NCI-H2196 treated with DMSO at 0.1 percent for 48 hours (cell line): ENCODE measurements at regions not wholly inside any gene's neighbourhood (a gene's known extent, or its start where the extent isn't known, plus 50 kb on each side); places are given as distances from the start of the nearest gene placed in this dataset.
"Not testable (repeated sequence)": the region's sequence is repeated elsewhere in the genome, so short reads cannot be mapped to it uniquely, and the experiment has no call there.

Experiments used
- DNase-seq: peaks from one replicate; lab custom pipeline; 2025; ENCODE audit not compliant: unreplicated experiment; lab: John Stamatoyannopoulos, UW

DNA sequence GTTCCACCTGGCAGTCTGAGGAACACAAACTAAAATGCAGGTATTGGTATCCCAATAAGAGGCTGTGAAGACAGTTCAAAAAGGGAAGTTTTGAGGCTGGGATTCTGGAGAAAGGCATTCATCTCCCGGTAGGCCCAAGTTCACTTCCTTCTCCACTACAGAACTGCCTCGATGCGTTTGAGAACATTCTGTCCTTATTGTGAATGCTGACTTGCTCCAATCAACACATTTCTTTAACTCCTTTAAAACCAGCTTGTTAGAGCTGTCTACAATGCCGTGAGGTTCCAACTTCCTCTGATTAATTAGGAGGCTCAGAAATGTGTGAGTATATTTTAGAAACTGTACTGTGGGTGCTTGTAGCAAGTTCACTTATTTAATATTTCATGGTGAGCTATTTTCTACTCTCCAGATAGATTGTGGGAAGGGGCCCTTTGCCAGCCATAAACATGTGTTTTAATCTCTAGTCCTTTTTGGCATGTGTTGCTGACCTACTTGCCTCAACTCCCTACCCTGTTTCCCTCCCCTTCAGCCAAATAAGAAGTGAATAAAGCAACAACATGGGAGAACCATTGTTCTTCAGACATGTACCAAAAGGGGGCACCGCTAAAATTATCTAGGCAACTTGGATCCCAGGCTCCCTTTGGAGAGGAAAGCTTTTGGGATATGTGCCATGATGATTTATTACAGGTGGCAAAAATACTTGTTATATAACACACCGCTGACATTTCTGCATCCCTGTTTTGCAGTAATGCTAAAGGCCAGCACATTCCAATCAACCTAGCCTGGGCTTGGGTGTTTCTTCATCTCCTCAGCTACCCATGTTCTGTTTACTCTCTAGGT is 245.6 kb downstream of the BLID start:
- no peak for DNase-seq

GRCh38 chr11:121869478-121869877 is 246.5 kb downstream of the BLID start:
- DNase-seq, result no peak

- no peak for DNase-seq
Observed at GRCh38 chr11:121866754-121867153, 249.3 kb downstream of the BLID start.

DNA sequence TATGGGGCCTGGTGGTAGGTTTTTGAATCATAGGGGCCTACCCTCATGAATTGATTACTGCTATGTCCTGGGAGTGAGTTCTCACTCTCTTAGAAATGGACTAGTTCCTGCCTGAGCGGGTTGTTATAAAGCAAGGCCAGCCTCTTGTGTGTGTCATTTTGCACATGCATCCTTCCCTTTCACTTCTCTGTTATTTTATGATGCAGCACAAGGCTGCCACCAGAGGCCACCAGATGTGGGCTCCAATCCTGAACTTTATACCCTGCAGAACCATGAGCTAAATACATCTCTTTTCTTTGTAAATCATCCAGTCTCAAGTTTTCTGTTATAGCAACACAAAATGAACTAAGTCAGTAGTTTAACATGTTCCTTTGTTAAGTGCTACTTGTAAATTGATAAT is 251.4 kb downstream of the BLID start:
- no peak for DNase-seq

- no peak for DNase-seq
Observed at GRCh38 chr11:121863126-121863525, 252.9 kb downstream of the BLID start.

- not testable (repeated sequence) for DNase-seq
Observed at GRCh38 chr11:121855138-121855537, 260.9 kb downstream of the BLID start.

DNA sequence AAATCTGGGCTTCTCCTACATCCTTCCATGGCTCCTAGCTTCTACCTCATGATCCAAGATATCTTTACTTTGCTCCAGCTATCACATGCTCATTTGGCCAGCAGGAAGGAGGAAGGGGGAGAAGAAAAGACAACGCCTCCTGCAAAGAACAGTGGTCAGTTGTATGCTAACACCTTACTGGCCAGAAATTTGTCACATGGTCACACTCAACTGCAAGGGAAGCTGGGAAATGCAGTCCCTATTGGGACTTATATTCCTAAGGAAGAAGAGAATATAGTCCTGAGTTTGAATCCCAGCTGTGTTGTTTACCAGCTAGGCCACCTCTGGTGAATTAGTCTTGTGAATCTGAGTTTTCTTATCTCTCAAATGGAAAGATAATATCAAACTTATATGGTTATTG is 272.0 kb downstream of the BLID start:
- no peak for DNase-seq

- DNase-seq, result no peak
Observed at GRCh38 chr11:121842192-121842585, 273.8 kb downstream of the BLID start.

DNA sequence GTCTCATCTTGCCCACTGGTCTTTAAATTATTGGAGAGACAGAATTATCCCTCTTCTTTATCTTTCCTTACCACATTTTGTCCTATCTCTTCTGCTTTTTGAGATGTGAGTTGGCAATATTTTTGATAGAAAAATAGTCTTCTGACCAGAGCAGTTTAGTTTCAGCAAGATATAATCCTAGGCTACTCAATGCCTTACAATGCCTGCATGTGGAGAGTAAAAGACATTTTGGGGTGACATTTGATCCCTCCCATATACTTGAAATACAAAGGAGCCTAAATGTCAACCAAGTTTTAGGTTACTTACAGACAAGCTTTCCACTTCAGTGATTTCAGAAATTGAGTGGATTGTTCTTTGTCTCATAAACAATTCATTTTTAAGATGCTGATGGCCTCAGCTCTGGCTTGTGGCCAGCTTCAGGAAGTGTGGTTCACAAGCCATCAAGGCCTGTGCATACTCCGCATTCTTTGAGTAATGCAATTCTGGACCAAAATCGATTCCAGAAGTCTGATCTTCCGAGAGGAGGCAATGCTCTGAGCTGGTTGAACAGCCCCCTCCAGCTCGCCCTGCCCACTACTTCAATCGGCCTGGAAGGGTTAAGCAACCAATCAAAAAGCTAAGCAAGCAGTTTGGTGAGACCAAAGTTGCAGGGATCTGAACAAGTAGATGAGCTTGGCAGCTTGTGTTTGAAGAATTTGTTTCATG is 274.4 kb downstream of the BLID start:
- no peak for DNase-seq

DNA sequence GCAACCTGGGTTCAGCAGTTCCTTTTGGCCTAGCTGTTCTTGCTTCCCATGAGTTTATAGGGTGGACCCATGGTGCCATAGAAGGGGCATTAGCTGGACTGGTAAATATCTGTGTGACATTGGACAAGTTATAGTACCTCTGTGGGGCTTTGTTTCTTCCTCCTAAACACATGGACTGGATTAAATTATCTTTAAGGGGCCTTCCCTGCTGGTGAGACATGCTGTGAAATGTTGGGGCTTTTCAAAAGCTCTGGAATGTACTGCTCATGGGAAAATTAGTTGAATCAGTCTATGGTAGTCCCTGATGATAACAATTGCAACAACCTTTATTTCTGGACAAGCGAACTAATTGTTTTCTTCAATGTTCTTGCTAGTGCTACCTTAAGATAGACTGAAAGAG is 276.2 kb downstream of the BLID start:
- no peak for DNase-seq

- DNase-seq, result no peak
Observed at GRCh38 chr11:121838571-121838970, 277.4 kb downstream of the BLID start.

- DNase-seq, result no peak
Observed at GRCh38 chr11:121833970-121834369, 282.0 kb downstream of the BLID start.

GRCh38 chr11:121829159-121829643 is 286.8 kb downstream of the BLID start:
- no peak for DNase-seq

DNA sequence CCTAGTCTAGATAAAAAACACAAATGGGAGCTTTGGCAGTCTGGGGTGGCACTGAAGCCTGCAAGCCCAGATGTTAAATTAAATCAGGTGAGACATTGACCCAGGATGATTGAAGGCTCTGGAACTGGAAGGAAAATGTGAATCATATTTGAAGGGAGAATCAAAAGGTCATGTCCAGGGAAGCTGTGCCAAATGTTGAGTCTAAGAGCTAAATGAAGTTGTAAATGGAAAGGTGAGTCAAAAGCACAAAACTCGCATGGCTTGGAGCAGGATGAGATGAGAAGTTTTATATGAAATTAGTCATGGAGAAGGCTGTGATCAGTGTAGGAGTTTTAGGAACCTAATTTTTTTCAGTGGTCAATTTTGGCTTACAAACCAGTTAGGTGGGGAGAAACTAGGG is 301.1 kb downstream of the BLID start:
- no peak for DNase-seq

- no peak for DNase-seq
Observed at GRCh38 chr11:121814296-121814695, 301.7 kb downstream of the BLID start.

DNA sequence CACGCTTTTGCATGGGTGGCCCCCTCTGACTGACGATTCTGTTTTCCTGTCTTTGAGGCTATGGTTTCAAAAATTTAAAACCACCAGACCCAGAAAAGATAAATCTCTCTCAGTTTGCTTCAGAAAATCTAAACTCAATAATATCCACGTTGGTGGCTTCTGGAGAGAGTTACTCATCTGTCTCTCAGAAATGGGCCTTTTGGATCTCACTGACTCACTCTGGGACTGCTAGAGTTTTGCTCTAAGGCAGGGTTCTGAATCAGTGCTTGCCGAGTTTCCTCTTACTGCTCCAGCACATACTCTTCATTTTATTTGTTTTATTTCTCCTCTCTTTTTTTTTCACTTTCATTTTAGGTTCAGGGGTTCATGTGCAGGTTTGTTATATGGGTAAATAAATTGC is 305.7 kb downstream of the BLID start:
- DNase-seq, result no peak

DNA sequence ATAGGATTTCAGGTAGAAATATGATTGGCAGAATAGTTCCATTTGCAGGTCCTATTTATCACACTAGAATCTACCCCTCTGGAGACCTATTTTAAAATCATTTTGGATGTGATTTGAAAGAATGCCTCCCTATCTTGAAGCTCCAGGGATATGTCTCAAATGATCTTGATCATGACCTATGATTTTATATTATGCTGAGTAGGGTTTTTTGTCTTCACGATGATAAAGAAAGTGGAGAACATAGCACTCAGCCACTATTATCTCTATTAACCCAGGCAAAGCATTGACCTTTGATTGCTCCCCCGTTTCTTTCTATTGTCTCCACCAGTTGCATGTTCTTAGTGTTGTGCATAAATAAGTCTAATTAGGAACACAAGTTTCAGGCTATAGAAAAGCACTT is 307.9 kb downstream of the BLID start:
- DNase-seq, result no peak

- no peak for DNase-seq
Observed at GRCh38 chr11:121807051-121807450, 309.0 kb downstream of the BLID start.

GRCh38 chr11:121802542-121802941 is 313.5 kb downstream of the BLID start:
- no peak for DNase-seq

DNA sequence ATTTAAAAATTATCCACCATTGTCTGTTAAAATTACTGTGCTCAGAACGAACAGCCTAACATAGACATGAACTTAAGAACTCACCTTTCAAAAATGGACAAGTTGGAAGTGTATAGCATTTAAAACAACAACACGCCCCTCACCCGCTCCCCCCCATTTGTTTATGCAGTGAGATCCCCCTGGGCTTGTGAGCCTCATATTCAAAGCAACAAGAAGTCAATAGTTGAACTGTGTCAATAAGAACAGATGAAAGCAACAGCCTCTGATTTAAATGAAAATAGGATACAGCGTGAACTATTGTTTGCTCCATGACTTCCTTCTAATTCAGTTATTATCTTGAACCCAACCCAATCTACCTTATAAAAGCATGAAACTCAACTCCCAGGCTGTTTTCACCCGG is 314.2 kb downstream of the BLID start:
- no peak for DNase-seq

DNA sequence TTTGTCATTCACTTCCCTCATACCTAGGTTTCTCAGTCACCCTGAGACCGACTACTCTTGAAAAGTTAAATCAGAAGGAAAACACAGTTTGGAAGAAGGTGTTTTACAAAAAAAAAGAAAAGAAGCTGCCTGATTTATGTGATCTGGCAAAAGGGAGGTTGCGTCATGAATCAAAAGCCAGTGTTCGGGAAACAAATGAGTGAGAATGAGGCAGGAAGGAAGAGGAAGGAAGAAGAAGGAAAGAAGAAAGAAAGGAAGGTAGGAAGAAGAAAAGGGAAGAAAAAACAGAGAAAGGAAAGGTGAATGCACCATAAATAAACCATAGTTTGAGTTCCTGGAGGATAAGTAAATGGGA is 314.6 kb downstream of the BLID start:
- no peak for DNase-seq

GRCh38 chr11:121800731-121801393 is 315.2 kb downstream of the BLID start:
- DNase-seq, result no peak
